HG03108 (cell line): ENCODE measurements at regions not wholly inside any gene's neighbourhood (a gene's known extent, or its start where the extent isn't known, plus 50 kb on each side); places are given as distances from the start of the nearest gene placed in this dataset.
"Not testable (repeated sequence)": the region's sequence is repeated elsewhere in the genome, so short reads cannot be mapped to it uniquely, and the experiment has no call there.

Experiments used
- ATAC-seq: cut with Tn5 transposase; IDR thresholded peaks from one replicate; pipeline ENCODE4 v1.9.1; 2021; ENCODE audit warnings: moderate library complexity; ENCODE audit not compliant: unreplicated experiment

- ATAC-seq: no peak
These were observed 161.0 kb upstream of the SLC28A3 start for GRCh38 chr9:84501587-84501986.

GRCh38 chr9:84502066-84502465, 161.5 kb upstream of the SLC28A3 start:
- no peak for ATAC-seq

DNA sequence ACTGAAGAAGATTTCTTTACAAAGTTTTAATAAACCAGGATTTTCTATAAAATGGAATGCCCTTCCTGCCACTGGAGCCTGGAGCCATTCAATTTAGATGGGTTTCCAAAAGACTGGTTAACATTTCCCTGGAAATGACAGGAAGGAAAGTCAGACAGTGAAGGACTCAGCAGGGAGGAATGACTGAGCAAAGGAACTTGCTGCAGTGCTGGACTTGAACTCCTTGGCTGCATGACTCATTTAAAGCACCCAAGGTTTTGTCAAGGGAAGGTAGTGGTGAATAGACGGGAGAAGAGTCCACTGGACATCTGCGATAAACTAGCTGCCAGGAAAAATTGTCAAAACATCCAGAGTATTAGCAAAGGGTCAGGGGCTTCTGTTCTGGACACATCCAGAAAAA, 163.8 kb upstream of the SLC28A3 start:
- ATAC-seq: no peak

GRCh38 chr9:84511651-84512050, 157.9 kb upstream of the NTRK2 start:
- no peak for ATAC-seq

GRCh38 chr9:84512493-84512892, 157.0 kb upstream of the NTRK2 start:
- ATAC-seq: no peak

GRCh38 chr9:84513473-84513872, 156.1 kb upstream of the NTRK2 start:
- no peak for ATAC-seq

GRCh38 chr9:84513979-84514378, 155.6 kb upstream of the NTRK2 start:
- no peak for ATAC-seq

GRCh38 chr9:84514421-84514820, 155.1 kb upstream of the NTRK2 start:
- no peak for ATAC-seq

DNA sequence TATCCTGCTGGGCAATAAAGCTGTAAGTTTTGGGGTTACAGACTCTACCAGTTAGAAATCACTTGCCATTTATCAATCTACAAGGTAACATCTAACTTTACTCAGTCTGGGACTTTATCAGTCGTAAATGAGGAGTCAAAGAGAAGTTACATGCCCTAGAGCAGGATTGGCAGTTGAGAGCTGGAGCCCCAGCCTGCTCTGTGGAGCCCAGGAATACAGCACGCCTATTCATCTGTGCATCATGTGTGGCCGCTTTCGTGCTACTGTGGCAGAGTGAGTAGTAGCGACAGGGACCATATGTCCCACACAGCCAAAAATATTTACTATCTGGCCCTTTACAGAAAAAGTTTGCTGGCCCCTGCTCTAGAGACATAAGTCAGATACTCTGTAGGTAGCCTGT, 152.5 kb upstream of the NTRK2 start:
- no peak for ATAC-seq

DNA sequence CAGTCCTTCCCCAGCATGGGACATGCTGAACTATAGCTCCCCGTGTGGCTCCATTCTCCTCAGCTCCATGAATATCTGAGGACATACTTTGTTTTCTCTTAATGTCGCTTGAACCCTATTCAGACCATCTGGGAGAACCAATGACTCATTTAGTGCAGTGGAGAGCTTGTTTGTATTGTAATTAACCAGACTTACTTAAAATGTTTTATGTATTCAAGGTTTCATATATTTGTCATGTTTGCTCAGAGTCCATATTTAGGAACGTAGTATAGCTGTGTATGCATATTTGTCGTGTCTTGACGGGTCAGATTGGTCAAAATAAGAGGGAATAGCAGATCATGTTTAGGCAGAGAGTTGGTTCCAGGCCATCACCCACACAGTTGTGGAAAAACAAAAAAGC, 150.1 kb upstream of the NTRK2 start:
- ATAC-seq: no peak

GRCh38 chr9:84521208-84521607, 148.3 kb upstream of the NTRK2 start:
- ATAC-seq: no peak

DNA sequence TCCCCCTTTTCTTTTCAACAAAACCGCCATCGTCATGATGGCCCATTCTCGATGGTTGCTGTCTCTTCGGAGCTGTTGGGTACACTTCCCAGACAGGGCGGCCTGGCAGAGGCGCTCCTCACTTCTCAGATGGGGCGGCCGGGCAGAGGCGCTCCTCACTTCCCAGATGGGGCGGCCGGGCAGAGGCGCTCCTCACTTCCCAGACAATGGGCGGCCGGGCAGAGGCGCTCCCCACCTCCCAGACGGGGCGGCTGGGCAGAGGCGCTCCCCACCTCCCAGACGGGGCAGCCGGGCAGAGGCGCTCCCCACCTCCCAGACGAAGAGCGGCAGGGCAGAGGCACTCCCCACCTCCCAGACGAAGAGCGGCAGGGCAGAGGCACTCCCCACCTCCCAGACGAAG, 143.3 kb upstream of the NTRK2 start:
- not testable (repeated sequence) for ATAC-seq

DNA sequence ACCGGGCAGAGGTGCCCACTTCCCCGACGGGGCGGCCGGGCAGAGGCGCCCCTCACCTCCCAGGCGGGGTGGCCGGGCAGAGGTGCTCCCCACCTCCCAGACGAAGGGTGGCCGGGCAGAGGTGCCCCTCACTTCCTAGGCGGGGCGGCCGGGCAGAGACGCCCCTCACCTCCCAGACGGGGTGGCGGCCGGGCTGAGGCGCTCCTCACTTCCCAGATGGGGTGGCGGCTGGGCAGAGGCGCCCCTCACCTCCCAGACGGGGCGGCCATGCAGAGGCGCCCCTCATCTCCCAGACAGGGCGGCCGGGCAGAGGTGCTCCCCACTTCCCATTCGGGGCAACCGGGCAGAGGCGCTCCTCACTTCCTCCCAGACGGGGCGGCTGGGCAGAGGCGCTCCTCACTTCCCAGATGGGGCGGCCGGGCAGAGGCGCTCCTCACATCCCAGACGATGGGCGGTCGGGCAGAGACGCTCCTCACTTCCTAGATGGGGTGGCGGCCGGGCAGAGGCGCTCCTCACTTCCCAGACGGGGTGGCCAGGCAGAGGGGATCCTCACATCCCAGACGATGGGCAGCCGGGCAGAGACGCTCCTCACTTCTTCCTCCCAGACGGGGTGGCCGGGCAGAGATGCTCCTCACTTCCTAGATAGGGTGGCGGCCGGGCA, 142.3 kb upstream of the NTRK2 start:
- not testable (repeated sequence) for ATAC-seq

DNA sequence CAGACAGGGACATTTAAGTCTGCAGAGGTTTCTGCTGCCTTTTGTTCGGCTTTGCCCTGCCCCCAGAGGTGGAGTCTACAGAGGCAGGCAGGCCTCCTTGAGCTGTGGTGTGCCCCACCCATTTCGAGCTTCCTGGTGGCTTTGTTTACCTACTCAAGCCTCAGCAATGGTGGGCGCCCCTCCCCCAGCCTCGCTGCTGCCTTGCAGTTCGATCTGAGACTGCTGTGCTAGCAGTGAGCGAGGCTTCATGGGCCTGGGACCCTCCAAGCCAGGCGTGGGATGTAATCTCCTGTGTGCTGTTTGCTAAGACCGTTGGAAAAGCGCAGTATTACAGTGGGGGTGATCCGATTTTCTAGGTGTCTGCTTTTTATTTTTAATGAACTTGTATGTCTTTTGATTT, 133.6 kb upstream of the NTRK2 start:
- ATAC-seq: not testable (repeated sequence)

DNA sequence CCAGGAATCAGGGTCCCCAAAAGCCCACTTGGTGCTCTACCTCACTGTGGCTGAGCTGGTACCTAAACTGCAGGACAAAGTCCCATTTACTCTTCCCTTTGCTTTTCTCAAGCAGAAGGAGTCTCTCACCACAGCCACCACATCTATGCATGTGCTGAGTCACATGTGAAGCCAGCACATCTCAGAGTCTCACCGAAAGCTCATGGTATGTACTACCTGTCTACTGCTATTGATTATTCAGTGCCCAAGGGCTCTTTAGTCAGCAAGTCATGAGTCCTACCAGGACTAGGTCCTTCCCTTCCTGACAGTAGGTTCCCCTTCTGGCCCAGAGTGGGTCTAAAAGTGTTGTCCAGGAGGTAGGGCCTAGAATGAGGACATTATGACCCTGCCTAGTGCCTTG, 130.7 kb upstream of the NTRK2 start:
- ATAC-seq: no peak

- no peak for ATAC-seq
These were observed 127.0 kb upstream of the NTRK2 start for GRCh38 chr9:84542554-84542953.

DNA sequence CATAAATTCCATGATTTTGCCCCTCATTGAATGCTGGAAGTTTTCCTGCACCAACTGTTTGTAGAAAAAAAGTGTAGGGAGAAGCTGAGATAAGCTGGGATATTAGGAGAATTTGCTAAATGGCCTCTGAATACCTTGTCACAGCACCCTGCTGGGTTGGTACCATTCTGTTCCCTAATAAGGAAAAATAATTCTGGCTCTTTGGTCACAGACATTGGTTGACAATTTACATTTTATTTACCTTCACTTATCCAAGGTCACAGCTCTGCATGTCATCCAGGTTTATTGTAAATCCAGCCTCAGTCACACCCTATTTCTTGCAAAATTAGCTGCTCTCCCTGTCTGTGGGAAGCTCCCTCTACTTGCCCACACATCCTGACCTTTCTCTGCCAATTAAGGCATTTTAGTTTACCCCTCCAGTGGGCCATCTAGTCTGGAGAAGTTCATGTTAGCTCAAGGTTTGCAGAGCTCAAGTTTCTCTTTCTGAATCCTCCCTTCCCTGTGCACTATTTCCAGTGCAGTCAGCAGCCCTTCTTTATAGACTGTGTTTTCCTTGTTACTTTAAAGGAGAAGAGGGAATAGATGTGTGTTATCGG, 115.4 kb upstream of the NTRK2 start:
- ATAC-seq: no peak

DNA sequence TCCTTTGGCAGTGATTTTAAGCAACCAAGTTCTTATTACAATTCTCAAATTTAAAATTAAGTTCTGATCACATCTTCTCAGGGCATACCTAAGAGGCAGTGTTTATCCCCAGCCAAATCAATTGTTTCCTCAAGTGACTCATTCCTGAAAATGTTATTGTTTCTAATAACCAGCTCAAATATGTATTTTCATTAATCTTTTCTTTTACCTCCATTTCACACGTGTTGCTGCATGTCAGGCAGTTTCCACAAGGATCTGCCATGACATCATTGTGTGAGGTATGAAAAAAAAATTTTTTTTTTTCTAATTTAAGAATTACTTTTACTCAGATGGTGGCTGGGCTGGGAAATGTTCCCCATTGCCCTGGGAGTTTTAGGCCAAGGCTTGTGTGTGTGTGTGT, 113.0 kb upstream of the NTRK2 start:
- no peak for ATAC-seq

DNA sequence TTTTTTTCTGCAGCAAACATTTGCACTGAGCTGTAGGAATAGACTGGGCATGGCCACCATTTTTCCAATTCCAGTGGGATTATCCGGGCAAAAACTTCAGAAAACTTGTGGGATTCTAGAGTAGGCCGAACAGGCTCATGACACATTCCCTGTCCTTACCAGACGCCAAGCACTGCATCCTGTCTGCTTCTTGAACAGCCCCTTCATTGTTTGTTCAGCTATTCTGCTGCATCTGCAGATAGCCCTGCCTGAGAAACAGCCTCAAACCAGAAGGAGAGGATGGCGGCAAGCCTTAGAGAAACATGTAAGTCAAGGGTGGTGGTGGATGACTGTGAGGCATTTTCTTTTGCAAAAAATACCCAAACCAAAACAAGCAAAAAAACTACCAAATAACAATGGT, 111.8 kb upstream of the NTRK2 start:
- no peak for ATAC-seq

- ATAC-seq: no peak
These were observed 105.8 kb upstream of the NTRK2 start for GRCh38 chr9:84563691-84564090.

GRCh38 chr9:84567805-84568204, 101.7 kb upstream of the NTRK2 start:
- no peak for ATAC-seq

- ATAC-seq: no peak
These were observed 98.9 kb upstream of the NTRK2 start for GRCh38 chr9:84570482-84571154.
